GM19023 (cell line): ENCODE measurements at regions not wholly inside any gene's neighbourhood (a gene's known extent, or its start where the extent isn't known, plus 50 kb on each side); places are given as distances from the start of the nearest gene placed in this dataset.
"Not testable (repeated sequence)": the region's sequence is repeated elsewhere in the genome, so short reads cannot be mapped to it uniquely, and the experiment has no call there.

ENCODE experiments used
- ATAC-seq: cut with Tn5 transposase; IDR thresholded peaks from one replicate; pipeline ENCODE4 v1.9.1; 2021; ENCODE audit warnings: mild to moderate bottlenecking, moderate library complexity; ENCODE audit not compliant: unreplicated experiment

DNA sequence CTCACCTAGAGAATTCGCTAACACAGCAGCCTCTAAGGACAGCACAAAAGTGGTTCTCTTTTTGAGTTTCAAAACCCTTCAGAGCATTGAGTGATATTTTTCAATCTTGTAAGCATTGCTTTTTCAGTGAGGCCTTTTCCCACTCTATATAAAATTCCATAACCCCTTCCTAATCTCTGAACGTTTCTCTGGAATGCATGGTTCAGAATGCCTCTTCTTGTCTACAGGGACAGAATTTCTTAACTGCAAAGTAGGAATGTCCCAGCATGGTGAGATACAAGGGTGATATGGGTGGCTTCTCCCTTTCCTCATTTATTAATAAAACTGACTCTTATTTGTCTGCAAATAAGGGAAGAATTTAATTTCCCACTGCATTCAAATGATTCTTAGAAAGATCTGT is 377.9 kb downstream of the LTN1 start:
- no peak for ATAC-seq

DNA sequence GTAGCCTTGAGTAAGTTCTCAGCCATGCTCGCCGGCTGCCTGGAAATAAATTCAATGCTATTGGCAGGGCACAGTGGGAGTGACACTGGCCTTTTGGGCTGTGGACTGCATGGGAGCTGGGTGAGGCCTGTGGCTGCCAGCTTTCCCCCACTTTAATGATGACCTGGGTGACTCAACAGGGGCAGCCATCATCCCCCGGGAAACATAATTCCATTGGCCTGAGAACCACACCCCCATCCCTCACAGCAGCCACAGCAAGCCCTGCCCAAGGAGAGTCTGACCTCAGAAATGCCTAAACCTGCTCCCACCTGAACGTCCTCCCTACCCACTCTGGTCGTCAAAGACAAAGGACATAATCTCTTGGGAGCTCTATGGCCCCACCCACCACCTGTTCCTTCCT is 384.0 kb downstream of the LTN1 start:
- ATAC-seq, result no peak

DNA sequence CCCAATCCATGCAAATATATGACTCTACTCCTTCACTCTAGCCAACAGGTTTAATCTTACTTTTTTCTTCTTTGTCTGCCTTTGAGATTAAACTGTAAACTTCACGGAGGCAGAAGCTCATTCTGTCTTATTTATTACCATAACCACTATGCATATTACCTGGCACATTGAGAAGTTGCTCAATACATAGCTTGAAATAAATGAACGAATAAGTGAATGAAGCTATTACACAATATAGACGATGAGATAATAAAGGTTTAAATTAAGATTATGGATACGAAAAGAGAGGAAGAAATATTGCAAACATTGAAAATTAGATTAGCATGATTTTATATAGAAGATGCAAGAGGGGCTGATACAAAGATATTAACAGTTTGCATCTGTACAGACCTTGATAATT is 385.1 kb downstream of the LTN1 start:
- ATAC-seq, result no peak

DNA sequence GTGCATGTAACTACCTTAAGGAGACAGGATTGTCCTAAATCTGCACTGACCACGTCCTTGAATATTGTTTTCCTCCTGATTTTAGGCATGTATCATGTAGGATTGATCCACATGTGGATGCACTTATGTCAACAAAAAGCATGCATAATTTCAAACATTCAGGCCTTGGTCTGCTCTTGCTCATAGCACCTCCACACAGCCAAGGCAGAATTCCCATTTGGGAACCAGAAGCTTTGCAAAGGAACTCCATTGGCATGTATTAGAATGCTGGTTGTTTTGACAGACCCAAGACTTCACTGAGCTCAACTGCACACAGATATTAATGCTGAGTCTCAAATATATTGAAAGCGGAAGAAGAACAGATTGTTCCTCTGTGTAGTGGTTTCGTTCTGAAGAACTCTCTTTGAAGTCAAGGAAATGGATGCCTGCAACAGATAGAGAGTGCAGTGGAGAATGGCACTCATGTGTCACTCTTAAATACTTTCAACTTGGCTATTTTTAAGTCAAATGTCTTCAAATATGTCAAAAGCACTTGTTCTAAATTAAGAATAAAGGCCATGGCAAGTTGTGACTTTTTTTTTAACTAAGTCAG is 387.6 kb downstream of the LTN1 start:
- peak; percentile 85 for ATAC-seq

DNA sequence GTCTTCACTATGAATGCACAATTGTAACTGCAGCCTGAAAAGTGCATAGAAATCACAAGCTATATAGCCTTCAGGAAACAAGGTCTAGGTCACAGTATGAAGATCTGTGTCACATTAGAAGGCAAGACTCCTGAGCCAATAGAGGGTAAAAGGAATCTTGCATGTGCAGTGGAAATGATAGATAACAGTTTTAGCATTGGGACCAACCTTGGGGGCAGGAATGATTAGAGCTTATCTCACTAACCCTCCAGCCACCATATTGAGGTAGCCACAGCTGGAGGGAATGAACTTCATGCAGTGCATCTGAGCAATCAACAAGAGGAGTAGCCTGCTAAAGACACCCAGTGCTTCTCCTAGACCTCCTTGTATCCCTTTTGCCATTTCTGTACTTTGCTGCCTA is 390.1 kb downstream of the LTN1 start:
- no peak for ATAC-seq

DNA sequence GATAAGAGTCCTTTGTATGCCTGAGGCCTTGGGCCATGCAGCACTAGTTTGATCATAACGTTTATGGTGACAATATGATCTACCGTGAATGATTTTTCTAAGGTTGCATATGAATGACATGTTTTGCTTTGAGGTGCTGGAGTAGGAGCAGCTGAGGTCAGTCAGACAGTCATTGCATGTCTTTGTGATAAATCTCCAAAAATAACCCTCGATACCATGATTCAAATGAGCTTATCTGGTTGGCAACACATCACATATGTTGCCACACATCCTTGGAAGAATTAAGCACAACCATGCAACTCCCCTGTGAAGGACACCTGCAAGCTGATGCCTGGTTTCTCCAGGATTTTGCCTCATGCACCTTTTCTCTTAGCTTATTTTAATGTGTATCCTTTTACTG is 394.5 kb downstream of the LTN1 start:
- ATAC-seq, result no peak

DNA sequence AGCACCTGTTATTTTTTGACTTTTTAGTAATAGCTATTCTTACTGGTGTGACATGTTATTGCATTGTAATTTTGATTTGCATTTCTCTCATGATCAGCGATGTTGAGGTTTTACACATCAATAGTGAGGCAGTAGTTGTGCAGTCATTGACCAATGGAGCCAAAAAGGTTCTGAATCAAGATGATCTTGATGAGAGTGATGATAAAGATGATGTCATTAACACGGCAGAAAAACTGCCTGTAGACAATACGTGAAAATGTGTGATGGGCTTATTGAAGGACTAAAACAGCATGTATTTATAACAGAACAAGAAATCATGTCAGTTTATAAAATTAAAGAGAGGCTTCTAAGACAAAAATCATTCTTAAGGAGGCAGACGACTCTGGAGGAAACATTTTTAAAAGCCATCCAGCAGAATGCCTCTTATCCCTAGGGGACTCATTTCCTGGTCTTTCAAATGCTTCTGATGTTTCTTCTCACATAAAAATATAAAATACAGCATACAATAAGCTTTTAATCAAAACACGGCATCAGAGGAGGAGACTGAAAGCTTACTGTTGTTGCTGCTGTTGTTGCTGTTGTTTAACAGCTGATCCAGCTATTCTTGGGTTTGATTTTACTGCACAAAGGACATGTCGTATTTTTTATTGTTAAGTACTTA is 400.3 kb downstream of the LTN1 start:
- no peak for ATAC-seq

DNA sequence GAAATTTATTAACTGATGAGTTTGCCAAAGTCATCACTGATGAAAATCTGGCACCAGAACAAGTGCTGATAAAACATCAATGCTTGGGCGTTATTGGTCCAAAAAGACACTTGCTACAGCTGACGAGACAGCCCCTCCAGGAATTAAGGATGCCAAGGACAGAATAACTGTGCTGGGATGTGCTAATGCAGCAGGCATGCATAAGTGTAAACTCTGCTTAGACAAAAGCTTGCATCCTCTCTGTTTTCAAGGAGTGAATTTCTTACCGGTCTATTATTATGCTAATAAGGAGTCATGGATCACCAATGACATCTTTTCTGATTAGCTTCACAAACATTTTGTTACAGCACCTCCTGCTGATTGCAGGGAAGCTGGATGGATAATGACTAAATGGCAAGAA is 402.0 kb downstream of the LTN1 start:
- no peak for ATAC-seq

DNA sequence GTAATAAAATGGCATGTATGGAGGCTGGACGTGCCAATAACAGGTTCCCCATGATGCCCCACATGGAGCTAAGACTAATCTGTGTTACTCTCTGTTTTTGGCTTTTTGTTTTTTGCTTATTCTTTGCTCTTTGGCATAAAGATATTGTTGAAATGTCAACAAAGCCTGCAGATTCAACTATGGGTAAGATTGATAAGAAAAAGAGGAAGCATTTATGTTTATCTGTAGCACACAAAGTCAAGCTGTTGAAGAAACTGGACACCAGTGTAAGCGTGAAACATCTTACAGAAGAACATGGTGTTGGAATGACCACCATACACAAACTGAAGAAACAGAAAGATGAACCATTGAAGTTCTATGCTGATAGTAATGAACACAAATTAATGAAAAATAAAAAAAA is 402.7 kb downstream of the LTN1 start:
- no peak for ATAC-seq

DNA sequence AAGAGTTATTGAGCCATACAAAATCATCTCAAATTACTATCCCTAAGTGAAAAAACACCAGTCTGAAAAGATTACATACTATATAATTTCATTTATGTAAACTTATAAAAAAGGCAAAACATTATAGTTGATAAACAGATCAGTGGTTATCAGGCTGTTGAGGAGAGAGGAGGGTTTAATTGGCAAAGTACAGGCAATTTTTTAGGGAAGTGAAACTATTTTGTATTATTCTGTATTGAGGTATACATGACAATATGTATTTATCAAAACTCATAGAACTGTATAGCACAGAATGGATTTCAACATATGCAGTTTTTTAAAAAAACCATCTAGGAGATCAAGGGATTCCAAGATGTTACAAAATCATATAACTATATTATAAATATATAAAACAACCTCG is 403.7 kb downstream of the LTN1 start:
- ATAC-seq, result no peak

DNA sequence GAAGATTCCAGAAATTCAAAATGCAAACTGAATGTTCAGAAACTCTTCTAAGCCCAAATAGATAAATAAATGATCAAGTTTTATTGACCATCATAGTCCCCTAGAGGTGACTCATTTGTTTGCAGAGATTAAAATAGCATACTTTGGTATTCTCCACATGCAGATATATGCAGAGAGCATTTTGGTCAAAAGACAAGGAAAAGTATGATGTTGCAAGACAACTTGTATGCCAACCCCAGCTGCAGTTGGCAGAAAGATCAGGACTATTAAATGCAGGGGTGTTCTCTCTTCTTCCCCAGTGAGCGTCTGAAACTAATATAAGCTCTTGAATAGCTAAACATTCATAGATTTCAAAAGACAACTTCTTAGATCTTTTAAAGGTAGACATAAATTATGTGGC is 404.9 kb downstream of the LTN1 start:
- ATAC-seq, result no peak

DNA sequence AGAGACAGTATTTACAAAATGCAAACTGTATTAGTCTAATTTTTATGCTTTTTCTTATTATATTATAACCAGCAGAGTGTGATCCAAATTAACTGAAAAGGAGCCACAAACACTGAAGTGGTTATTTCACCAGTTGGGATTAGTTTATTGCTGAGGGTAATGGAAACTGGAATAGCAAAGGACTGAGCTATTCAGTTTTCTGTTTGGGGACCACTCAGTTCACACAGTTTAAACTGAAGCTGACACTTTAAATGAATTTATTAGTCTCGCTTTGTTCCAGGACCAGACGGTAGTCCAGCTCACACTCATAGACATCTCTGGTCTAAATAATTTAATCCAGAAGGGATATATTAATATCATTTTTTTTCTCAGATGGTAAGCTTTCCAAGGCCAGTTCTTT is 410.7 kb downstream of the LTN1 start:
- ATAC-seq, result no peak

DNA sequence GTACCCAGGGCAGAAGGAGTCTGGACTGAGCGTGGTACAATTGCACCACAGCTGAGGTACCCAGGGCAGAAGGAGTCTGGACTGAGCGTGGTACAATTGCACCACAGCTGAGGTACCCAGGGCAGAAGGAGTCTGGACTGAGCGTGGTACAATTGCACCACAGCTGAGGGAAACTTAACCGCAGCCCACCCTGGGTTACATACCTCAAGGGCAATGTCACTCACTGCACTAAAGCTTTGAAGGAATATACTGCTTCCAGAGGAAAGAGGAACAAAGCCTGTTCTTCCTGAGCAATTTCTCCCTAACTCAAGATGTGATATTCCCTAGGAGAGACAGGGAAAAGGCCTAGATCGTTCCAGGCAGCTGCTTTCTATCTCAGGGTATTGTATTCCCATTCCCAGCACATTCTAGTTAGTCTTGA is 411.4 kb downstream of the LTN1 start:
- not testable (repeated sequence) for ATAC-seq

DNA sequence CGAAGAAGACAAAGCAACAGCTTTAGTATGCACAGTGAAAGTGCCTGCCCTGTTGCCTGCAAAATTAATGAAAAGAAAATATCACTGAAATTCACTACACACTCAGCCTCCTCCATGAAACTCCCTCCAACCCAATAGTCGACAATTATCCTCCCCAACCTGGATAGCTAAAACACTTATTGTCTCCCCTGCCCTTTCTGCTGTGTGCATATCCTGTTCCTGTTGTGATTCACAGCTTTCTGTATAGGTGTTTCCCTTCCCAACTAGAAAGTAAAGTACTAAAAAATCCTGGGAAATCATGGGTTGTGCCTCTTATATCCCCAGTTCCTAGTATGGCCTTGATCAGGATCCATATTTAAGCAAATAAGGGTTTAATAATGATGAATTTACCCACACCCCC is 412.1 kb downstream of the LTN1 start:
- no peak for ATAC-seq

DNA sequence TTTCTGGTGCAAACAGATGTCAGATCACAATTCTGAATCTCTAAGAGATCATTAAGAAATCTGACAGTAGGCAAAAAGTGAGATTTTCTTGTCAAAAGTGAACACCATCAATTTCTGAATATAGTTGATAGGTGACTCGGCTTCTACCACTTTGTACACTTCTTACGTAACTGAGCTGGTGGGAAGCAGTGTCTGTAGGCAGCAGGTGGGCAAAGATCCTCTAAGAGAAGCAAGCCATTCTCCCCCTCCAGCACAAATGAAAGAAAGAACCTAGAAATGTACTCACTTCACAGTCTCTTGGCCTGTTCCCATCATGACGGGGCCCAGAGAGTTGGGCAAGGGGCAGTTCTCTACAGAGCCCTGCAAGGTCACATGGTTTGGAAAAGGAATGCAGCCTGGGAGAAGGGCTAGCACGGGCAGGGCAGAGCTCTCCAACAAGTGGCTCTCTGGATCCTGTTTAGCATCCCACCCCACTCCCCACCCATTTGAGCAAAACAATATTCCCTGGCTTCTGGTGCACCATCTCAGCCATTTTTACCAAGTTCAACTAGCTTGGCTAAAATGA is 412.6 kb downstream of the LTN1 start:
- no peak for ATAC-seq

DNA sequence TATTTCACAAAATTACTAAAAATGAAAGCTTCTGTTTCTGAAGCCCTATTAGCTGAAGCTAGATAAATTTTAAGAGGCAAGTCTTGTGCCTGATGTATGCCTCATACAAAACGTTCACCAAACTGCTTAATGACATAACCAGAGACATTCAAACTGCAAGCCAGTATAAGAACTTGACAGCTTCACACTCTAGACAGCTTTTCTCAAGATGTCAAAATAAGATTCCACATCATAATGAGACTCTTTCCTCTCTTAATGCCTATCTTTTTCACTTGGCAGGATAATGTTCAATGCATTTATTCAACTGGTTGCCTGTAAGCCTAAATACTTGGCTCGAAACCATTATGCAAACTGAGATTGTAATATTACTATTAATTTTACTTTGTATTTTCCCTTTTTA is 424.0 kb downstream of the LTN1 start:
- no peak for ATAC-seq

DNA sequence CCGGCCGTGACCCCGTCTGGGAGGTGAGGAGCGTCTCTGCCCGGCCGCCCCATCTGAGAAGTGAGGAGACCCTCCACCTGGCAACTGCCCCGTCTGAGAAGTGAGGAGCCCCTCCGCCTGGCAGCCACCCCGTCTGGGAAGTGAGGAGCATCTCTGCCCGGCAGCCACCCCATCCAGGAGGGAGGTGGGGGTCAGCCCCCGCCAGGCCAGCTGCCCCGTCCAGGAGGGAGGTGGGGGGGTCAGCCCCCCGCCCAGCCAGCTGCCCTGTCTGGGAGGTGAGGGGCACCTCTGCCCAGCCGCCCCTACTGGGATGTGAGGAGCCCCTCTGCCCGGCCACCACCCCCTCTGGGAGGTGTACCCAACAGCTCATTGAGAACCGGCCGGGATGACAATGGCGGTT is 428.7 kb downstream of the LTN1 start:
- not testable (repeated sequence) for ATAC-seq

DNA sequence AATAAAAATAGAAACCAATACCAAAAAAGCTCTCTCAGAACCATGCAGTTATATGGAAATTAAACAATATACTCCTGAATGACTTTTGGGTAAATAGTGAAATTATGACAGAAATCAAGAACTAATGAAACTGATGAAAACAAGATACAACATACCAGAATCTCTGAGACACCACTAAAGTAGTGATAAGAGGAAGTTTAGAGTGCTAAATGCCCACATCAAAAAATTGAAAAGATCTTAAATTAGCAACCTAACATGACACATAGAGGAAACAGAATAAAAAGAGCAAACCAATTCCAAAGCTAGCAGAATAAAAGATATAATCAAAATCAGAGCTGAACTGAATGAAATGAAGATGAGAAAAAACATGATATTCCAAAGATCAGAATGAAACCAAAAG is 430.9 kb downstream of the LTN1 start:
- ATAC-seq, result no peak

DNA sequence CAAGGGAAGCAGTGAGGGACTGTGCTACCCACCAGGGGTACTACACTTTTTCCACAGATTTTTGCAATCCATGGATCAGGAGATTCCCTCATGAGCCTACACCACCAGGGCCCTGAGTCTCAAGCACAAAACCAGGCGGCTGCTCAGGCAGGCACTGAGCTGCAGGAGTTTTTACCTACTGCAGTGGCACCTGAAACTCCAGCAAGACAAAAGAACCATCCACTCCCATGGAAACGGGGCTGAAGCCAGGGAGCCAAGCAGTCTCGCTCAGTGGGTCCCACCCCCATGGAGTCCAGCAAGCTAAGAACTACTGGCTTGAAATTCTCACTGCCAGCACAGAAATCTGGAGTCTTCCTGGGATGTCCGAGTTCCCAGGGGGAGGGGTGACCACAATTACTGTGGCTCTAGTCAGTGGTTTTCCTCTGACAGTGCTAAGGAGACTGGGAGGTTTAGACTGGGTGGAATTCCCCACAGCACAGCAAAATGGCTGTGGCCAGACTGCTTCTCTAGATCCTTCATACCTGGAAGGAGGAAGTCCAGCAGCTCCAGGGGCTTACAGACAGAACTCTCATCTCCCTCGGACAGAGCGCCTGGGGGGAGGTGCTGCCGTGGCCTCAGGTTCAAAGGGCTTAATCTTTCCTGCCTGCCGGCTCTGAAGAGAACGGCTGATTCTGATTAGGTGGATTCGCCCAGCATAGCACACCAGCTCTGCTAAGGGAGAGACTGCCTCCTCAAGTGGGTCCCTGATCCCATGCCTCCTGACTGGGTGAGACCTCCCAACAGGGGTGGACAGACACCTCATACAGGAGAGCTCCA is 437.8 kb downstream of the LTN1 start:
- ATAC-seq, result no peak

DNA sequence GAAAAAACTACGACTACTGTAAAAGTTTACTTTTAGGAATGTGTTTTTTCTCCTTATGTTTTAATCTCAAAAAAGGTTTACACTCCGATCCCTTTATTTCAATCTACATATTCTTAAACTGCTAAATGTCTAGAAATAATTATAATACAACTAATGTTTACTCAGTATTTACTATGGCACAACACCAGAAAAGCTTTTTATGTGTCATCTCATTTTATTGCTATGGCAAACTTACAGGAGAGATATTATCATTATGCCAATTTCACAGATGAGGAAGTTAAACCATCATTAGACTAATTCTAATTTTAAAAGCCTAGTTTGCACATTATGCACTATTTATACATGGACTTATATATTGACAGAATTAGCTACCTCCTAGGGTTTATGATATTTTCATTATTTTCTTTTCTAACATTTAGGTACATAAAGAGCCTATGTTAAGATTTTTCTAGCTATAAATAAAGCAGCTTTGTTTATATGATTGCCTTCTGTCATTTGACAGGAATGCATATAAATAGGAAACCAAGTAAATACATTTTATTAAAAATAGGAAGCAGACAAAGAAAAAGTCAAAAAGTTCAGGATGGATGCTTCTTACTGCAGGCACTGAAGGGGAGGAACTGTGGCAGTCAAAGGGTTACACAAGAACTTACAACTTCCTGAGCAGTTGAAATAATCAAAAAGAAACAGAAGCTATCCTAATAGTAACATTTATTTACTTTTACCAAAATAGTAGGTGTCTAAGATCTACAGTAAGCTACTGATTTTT is 442.4 kb downstream of the LTN1 start:
- ATAC-seq, result no peak

DNA sequence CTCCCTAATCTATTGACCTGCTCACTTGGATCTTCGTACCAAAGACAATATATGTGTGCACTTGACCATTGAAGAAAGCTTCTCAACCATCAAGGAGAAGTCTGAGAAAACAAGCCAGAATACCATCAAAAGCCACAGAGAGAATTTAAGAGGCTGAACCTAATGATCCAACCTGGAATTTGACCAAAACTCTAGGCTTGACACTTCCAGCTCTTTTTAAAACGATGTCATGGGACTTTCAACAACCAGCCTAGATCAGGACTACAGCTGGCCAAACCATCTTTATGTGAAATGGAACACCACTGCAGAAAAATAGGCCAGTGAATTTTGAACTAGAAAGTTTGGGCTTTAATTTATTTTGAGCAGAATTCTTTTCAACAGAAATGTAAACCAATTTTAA is 444.4 kb downstream of the LTN1 start:
- no peak for ATAC-seq
